ENCODE measurements at regions not wholly inside any gene's neighbourhood (a gene's known extent, or its start where the extent isn't known, plus 50 kb on each side); places are given as distances from the start of the nearest gene placed in this dataset.
"Not testable (repeated sequence)": the region's sequence is repeated elsewhere in the genome, so short reads cannot be mapped to it uniquely, and the experiment has no call there.

- DNase-seq: no peak
Measured at GRCh38 chr4:137468836-137469235, 63.5 kb downstream of the PCDH18 start.

GRCh38 chr4:137467537-137467936 lies 64.8 kb downstream of the PCDH18 start:
- DNase-seq: no peak

- no peak for DNase-seq
Measured at GRCh38 chr4:137463377-137464003, 68.8 kb downstream of the PCDH18 start.

GRCh38 chr4:137455647-137456321 lies 76.5 kb downstream of the PCDH18 start:
- no peak for DNase-seq

- DNase-seq: no peak
Measured at GRCh38 chr4:137454767-137455166, 77.5 kb downstream of the PCDH18 start.

- no peak for DNase-seq
Measured at GRCh38 chr4:137452799-137453198, 79.5 kb downstream of the PCDH18 start.

- DNase-seq: no peak
Measured at GRCh38 chr4:137451172-137451825, 81.0 kb downstream of the PCDH18 start.

GRCh38 chr4:137448402-137448801 lies 83.9 kb downstream of the PCDH18 start:
- DNase-seq: no peak

GRCh38 chr4:137446071-137446470 lies 86.2 kb downstream of the PCDH18 start:
- no peak for DNase-seq

DNA sequence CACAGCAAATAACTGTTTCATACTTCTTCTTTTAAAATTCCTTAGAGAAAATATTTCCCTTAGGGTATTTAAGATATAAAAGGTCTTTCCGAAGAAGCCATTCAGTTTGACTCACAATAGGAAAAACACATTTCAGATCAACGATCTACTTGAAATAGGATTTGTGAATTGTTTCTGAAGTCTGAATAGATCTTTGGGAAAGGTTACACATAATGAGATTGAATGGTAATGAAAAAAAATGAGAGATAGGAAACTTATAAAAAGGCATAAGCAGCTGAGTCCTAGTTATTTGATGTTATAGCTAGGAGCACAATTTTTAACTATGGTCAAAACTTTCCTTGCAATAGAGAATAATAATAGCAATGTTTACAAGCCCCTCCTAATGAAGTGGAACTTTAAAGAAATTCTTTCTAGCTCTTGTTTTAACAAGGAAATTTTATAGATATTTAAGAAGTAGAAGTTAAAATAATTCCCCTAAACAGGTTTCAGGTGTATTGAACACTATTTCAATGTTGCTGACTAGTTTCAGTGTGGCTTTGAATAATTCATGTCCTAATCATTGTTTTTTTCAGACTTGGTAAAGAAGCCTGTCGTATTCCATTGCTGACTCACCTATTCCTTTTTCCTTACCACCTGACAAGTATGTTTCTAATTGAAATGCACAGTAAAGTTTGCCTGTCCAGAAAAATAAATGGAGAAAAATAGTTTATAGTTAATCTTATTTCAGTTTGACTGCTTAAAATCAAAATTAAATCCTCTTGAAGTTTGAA lies 89.1 kb downstream of the PCDH18 start:
- DNase-seq: no peak

- DNase-seq: no peak
Measured at GRCh38 chr4:137432446-137433311, 99.6 kb downstream of the PCDH18 start.

- DNase-seq: no peak
Measured at GRCh38 chr4:137430171-137430570, 102.1 kb downstream of the PCDH18 start.

GRCh38 chr4:137427411-137427810 lies 104.9 kb downstream of the PCDH18 start:
- no peak for DNase-seq

DNA sequence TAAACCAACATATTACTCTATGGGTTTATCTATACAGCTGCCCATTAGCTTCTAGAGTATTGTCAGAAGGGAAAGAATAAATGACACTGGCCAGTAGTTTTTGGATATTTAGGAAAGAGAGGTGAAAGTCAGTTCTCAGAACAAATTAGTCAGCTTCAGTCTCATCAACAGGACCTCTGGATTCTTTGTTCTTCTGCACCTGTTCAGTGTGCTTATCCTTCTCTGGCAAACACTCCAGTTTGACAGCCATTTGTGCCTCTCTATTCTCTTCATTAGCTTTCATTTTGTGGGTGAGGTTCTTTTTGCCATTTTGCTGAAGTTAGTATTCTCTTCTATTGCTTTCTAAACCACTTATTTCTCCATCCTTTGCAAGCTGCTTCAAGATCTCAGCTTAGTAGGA lies 107.0 kb downstream of the PCDH18 start:
- DNase-seq: no peak

DNA sequence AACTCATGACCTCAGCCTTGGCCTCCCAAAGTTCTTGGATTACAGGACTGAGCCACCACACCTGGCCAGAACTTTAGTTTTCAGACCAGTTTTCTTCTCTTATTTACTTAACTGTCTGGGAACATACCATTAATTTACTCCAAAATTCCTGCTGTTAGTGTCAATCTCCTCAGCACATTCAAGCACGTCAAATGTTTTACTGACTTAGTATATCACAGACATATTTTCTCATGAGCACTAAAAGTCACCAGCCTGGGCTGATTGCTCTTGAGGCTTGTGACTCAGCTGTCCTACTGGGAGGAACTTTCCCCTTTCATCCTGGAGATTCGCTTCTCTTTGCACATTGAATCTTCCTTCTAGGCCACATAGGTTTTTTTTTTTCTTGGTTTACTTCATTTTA lies 109.6 kb downstream of the PCDH18 start:
- no peak for DNase-seq

DNA sequence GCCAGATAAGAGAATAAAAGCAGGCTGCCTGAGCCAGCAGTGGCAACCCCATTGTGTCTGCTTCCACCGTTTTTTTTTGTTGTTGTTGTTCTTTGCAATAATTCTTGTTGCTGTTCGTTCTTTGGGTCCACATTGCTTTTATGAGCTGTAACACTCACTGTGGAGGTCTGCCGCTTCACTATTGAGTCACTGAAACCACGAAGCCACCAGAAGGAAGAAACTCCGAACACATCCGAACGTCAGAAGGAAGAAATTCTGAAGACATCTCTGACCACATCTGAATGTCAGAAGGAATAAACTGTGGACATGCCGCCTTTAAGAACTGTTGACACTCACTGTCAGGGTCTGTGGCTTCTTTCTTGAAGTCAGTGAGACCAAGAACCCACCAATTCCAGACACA lies 110.5 kb downstream of the PCDH18 start:
- no peak for DNase-seq

- no peak for DNase-seq
Measured at GRCh38 chr4:137420901-137421396, 111.3 kb downstream of the PCDH18 start.

DNA sequence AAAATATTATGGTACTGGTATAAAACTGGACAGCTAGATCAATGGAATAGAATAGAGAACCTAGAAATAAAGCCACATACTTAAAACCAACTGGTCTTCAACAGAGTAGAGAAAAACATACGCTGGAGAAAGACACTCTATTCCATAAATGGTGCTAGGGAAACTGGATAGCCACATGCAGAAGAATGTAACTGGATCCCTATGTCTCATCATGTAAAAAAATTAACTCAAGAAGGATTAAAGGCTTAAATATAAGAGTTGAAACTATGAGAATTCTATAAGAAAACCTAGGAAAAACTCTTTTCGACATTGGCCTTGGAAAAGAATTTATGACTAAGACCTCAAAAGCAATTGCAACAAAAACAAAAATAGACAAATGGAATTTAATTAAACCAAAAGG lies 114.6 kb downstream of the PCDH18 start:
- no peak for DNase-seq

DNA sequence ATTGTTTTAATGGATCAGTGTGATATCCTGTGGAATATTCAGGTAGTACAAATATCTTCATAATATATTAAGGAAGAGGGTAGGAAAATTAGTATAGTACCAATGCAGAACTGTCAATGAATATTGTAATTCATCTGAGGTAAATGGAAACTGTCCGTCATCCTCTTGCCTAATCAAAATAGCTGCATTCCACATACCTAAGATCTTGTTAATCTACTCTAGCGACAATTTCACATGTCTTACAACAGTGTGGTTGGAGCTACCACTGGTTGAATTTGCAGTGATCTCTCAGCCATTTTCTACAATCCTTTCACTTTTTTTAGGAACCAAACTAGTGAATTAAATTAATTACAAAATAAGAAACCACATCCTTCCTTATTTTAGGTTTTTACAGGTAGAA lies 117.5 kb downstream of the PCDH18 start:
- DNase-seq: no peak

GRCh38 chr4:137408527-137409177 lies 123.6 kb downstream of the PCDH18 start:
- DNase-seq: no peak

DNA sequence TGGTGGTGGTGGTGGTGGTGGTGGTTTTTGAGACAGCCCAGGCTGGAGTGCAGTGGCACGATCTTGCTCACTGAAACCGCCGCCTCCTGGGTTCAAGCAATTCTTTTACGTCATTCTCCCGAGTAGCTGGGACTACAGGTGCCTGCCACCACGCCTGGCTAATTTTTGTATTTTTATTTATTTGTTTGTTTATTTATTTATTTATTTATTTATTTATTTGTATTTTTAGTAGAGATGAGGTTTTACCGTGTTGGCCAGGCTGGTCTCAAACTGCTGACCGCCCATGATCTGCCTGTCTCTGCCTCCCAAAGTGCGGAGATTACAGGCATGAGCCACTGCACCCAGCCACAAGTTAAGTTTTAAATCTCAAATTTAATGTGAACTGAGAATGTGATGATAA lies 126.5 kb downstream of the PCDH18 start:
- not testable (repeated sequence) for DNase-seq

- DNase-seq: peak; percentile 45
Measured at GRCh38 chr4:137394018-137394417, 138.3 kb downstream of the PCDH18 start.
